IMR-90 (cell line): ENCODE measurements at regions not wholly inside any gene's neighbourhood (a gene's known extent, or its start where the extent isn't known, plus 50 kb on each side); places are given as distances from the start of the nearest gene placed in this dataset.

Source experiments
- ATAC-seq: fragments of 200-7000 bp; cut with Tn5 transposase; 2 replicates; pipeline ENCODE4 v1.9.1; 2020; ENCODE audit warnings: low read depth, mild to moderate bottlenecking, moderate library complexity
- BruUV-seq: library from RNA; stranded (reverse); fragments of 400-500 nt; replicated peaks from 2 replicates; lab custom pipeline; 2021; lab: Mats Ljungman, UMichigan
- CTCF ChIA-PET: fragments of 300-600 bp; formaldehyde crosslinking; extraction: SDS; loops from one replicate; lab custom pipeline; 2021; ENCODE audit warnings: antibody characterized with exemption; lab: Yijun Ruan, JAX
- POLR2A ChIA-PET: fragments of 300-600 bp; sonication (Branson Sonifier 250); formaldehyde crosslinking; loops from one replicate; lab custom pipeline; 2022; ENCODE audit warnings: antibody characterized with exemption; ENCODE audit not compliant: unreplicated experiment; lab: Charles Lee
- DNase-seq: peaks from one replicate; pipeline ENCODE4 v3.0.0; 2013
- H2AFZ ChIP-seq: replicated peaks from 2 replicates; pipeline ENCODE3; 2013; ENCODE audit warnings: low read length, mild to moderate bottlenecking; ENCODE audit not compliant: poor library complexity
- H2AK5ac ChIP-seq: 2 replicates; pipeline ENCODE4 v1.6.1; 2013; ENCODE audit warnings: low read depth, low read length, inconsistent platforms
- H2AK9ac ChIP-seq: replicated peaks from 2 replicates; pipeline ENCODE3; 2013; ENCODE audit warnings: mild to moderate bottlenecking, low read depth, low read length, moderate library complexity; ENCODE audit not compliant: poor library complexity
- H2BK120ac ChIP-seq: 2 replicates; pipeline ENCODE4 v1.6.1; 2013; ENCODE audit warnings: low read depth, low read length, inconsistent platforms
- H2BK15ac ChIP-seq: 3 replicates; pipeline ENCODE4 v1.6.1; 2013; ENCODE audit warnings: low read depth, low read length, inconsistent platforms
- H2BK20ac ChIP-seq: 2 replicates; pipeline ENCODE4 v1.6.1; 2013; ENCODE audit warnings: low read depth, mild to moderate bottlenecking, inconsistent platforms, low read length, moderate library complexity
- H2BK5ac ChIP-seq: 2 replicates; pipeline ENCODE4 v1.6.1; 2013; ENCODE audit warnings: mild to moderate bottlenecking, low read depth, low read length, inconsistent platforms; ENCODE audit not compliant: poor library complexity, severe bottlenecking
- H3K14ac ChIP-seq: replicated peaks from 2 replicates; pipeline ENCODE4 v1.6.1; 2013; ENCODE audit warnings: low read depth, low read length, inconsistent platforms
- H3K18ac ChIP-seq: 2 replicates; pipeline ENCODE4 v1.6.1; 2013; ENCODE audit warnings: low read depth, low read length, control low read depth
- H3K23ac ChIP-seq: 2 replicates; pipeline ENCODE4 v1.6.1; 2013; ENCODE audit warnings: low read depth, low read length, inconsistent platforms
- H3K27ac ChIP-seq: 2 replicates; pipeline ENCODE4 v1.5.1; 2013; ENCODE audit warnings: mild to moderate bottlenecking, control low read depth, low read length; ENCODE audit not compliant: insufficient read depth
- H3K27me3 ChIP-seq: 2 replicates; pipeline ENCODE4 v1.6.1; 2013; ENCODE audit warnings: low read length; ENCODE audit not compliant: control insufficient read depth, insufficient read depth
- H3K36me3 ChIP-seq: 2 replicates; pipeline ENCODE4 v1.6.1; 2013; ENCODE audit warnings: low read length, mixed read lengths; ENCODE audit not compliant: control insufficient read depth, insufficient read depth
- H3K4ac ChIP-seq: 2 replicates; pipeline ENCODE4 v1.6.1; 2013; ENCODE audit warnings: low read depth, low read length, inconsistent platforms
- H3K4me1 ChIP-seq: 2 replicates; pipeline ENCODE4 v1.6.1; 2013; ENCODE audit warnings: low read length, mixed read lengths; ENCODE audit not compliant: control insufficient read depth, insufficient read depth
- H3K4me2 ChIP-seq: 2 replicates; pipeline ENCODE4 v1.6.1; 2013; ENCODE audit warnings: low read depth, mild to moderate bottlenecking, control low read depth, low read length, moderate library complexity
- H3K4me3 ChIP-seq: 2 replicates; pipeline ENCODE4 v1.5.1; 2013; ENCODE audit warnings: low read depth, mild to moderate bottlenecking, control low read depth, low read length, moderate library complexity; ENCODE audit not compliant: insufficient read depth
- H3K56ac ChIP-seq: 2 replicates; pipeline ENCODE4 v1.6.1; 2013; ENCODE audit warnings: low read length, inconsistent platforms; ENCODE audit not compliant: insufficient read depth; ENCODE audit errors: extremely low read depth
- H3K79me1 ChIP-seq, 2 experiments: 2 replicates each; pipeline ENCODE4 v1.6.1; 2013; ENCODE audit warnings: low read length in 2 of 2, inconsistent platforms in 1 of 2, low read depth in 1 of 2
- H3K9ac ChIP-seq: 2 replicates; pipeline ENCODE4 v1.6.1; 2013; ENCODE audit warnings: low read depth, low read length, control low read depth
- H3K9me1 ChIP-seq: 2 replicates; pipeline ENCODE4 v1.6.1; 2013; ENCODE audit warnings: low read length, inconsistent platforms; ENCODE audit not compliant: insufficient read depth
- H3K9me3 ChIP-seq: 2 replicates; pipeline ENCODE4 v1.6.1; 2013; ENCODE audit warnings: low read length; ENCODE audit not compliant: control insufficient read depth, insufficient read depth
- H4K20me1 ChIP-seq: 2 replicates; pipeline ENCODE4 v1.6.1; 2013; ENCODE audit warnings: low read length, inconsistent platforms; ENCODE audit not compliant: insufficient read depth
- H4K5ac ChIP-seq: 2 replicates; pipeline ENCODE4 v1.6.1; 2013; ENCODE audit warnings: mild to moderate bottlenecking, low read depth, low read length, control low read depth
- H4K8ac ChIP-seq, 2 experiments: 2 replicates each; pipeline ENCODE4 v1.6.1; 2013; ENCODE audit warnings: low read depth in 2 of 2, low read length in 2 of 2, control low read depth in 1 of 2, inconsistent platforms in 1 of 2
- H4K91ac ChIP-seq: 2 replicates; pipeline ENCODE4 v1.6.1; 2013; ENCODE audit warnings: low read depth, low read length, inconsistent platforms; ENCODE audit not compliant: insufficient read depth
- CHD1 ChIP-seq: IDR thresholded peaks from 2 replicates; pipeline ENCODE4 v1.6.1; 2012; ENCODE audit warnings: low read depth, low read length, improper control_type of control experiment
- MAFK ChIP-seq: IDR thresholded peaks from 2 replicates; pipeline ENCODE4 v1.6.1; 2012; ENCODE audit warnings: low read depth, low read length, improper control_type of control experiment
- NFE2L2 ChIP-seq: fragments of 150-350 bp; IDR thresholded peaks from 2 replicates; pipeline ENCODE4 v1.6.1; 2016; ENCODE audit warnings: low read depth, mild to moderate bottlenecking, low read length
- whole genome bisulfite sequencing, 2 experiments: methylation state at CpG; one replicate each; pipeline versions ENCODE4 v1.1.5 to v1.1.7; 2013; ENCODE audit warnings: missing lambda C conversion rate in 2 of 2; ENCODE audit not compliant: insufficient read length in 1 of 2; ENCODE audit errors: extremely low coverage in 2 of 2; 5-methylcytosine and 5-hydroxymethylcytosine counted together
- dilution Hi-C: fragments of 300-500 bp; cut with HindIII; formaldehyde crosslinking; loops from one replicate; pipeline ENCODE4 v1.14.3; 2018; ENCODE audit warnings: low sequenced_read_pairs; ENCODE audit not compliant: unreplicated experiment
- in situ Hi-C: fragments of 300-500 bp; cut with MboI; formaldehyde crosslinking; loops from 3 replicates; pipeline ENCODE4 v1.14.3; 2019; ENCODE audit warnings: low sequenced_read_pairs, inconsistent platforms, mixed read lengths
- intact Hi-C: fragments of 100-400 bp; cut with micrococcal nuclease; formaldehyde crosslinking; loops from 2 replicates; pipeline ENCODE4 v1.10.0; 2022

DNA sequence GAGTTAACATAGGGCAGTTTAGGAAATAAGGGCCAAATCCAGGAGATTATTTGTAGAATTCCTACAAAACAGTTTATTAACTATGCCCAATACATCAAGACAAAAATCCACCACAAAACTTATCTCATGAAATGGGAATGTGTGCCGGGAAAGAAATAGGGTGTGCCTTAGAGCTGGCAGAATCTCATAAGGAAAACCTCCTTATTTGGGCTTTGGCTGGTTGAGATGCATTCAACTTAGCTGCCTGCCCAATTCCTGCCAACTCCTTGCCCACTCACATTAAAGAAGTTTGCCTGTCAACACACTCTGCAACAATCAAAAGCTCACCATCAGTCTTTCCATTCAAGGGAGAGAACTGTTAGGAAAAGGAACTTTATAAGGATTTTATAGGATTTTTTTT is 500.6 kb downstream of the SATB2 start:
- intact Hi-C loops (no loop called here), in situ Hi-C loops (no loop called here), dilution Hi-C loops (no loop called here)
- no peak overlapping the region for H3K9ac ChIP-seq
- H3K14ac ChIP-seq, result no peak overlapping the region
- no peak overlapping the region for H2BK20ac ChIP-seq
- H2AK5ac ChIP-seq, result no peak overlapping the region
- H3K4me2 ChIP-seq, result no peak overlapping the region
- no peak overlapping the region for H4K91ac ChIP-seq
- ATAC-seq (no peak), DNase-seq (no peak)
- CTCF ChIA-PET, result no interaction called here
- H3K4me3 ChIP-seq, result no peak overlapping the region
- H3K79me1 ChIP-seq, result no peaks in the 10 kb centered on the region
- no peak overlapping the region for H4K8ac ChIP-seq
- TF ChIP-seq NFE2L2 (no peak), CHD1 (no peak), MAFK (no peak)
- no peak overlapping the region for H3K18ac ChIP-seq
- H3K27ac ChIP-seq, result no peak overlapping the region
- H3K4ac ChIP-seq, result no peak overlapping the region
- no peak overlapping the region for H2BK15ac ChIP-seq
- no peaks in the 10 kb centered on the region for H3K4me1 ChIP-seq
- H4K20me1 ChIP-seq, result no peaks in the 10 kb centered on the region
- no peak overlapping the region for H2AFZ ChIP-seq
- H3K9me3 ChIP-seq, result no peaks in the 10 kb centered on the region
- H2BK5ac ChIP-seq, result no peak overlapping the region
- no peak overlapping the region for H3K56ac ChIP-seq
- POLR2A ChIA-PET, result no interaction called here
- WGBS, 2 experiments, result no CpG with 5 or more reads among the region's 1 CpG
- no peak overlapping the region for H2BK120ac ChIP-seq
- H4K5ac ChIP-seq, result no peak overlapping the region
- no TSS peak for BruUV-seq
- no peak overlapping the region for H3K23ac ChIP-seq
- no peaks in the 10 kb centered on the region for H3K9me1 ChIP-seq
- no peaks in the 10 kb centered on the region for H3K27me3 ChIP-seq
- H3K36me3 ChIP-seq, result no peaks in the 10 kb centered on the region
- no peak overlapping the region for H2AK9ac ChIP-seq
